ENCODE measurements at regions not wholly inside any gene's neighbourhood (a gene's known extent, or its start where the extent isn't known, plus 50 kb on each side); places are given as distances from the start of the nearest gene placed in this dataset.

DNA sequence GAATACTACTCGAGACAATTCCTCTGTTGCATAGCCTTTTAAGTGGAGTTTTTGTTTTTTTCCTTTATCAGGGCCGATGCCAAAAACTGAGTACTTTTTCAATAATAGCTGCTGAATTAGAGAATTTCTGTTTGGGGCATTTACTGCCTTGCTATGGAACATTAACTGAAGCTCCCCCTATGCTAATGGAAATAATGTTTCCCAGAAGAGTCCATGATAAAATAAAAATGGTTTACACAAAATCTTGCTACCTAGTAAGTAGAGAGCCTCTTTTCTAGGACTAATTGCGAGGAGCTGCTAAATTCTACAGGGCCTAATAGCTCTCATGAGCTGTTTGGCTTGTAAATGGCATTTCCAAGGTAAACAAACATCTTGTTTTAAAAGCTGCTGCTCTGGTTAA is 128.2 kb upstream of the MYO10 start:
- Histone ChIP-seq H3K4me1 (ENCODE audit: control insufficient read depth in 1 of 2, insufficient read depth in 2 of 2, low read length in 2 of 2) (no peaks in the 10 kb centered on the region), H3K4me2 (ENCODE audit: low read length) (no peak overlapping the region), H3K36me3 (ENCODE audit: control insufficient read depth in 1 of 2, insufficient read depth in 2 of 2, low read length in 2 of 2) (no peaks in the 10 kb centered on the region), H3K9ac (ENCODE audit: low read length) (no peak overlapping the region), H2AFZ (ENCODE audit: low read depth, low read length, poor library complexity, severe bottlenecking) (no peak overlapping the region), H4K20me1 (ENCODE audit: insufficient read depth) (no peaks in the 10 kb centered on the region), H3K27ac (ENCODE audit: low read depth, low read length) (no peak overlapping the region), H3K4me3 (replicated peaks in 1 of 2; ENCODE audit: low read depth in 1 of 2, low read length in 2 of 2) (no peak overlapping the region), H3K9me2 (ENCODE audit: insufficient read depth) (no peaks in the 10 kb centered on the region), H3K27me3 (ENCODE audit: insufficient read depth, low read length) (no peaks in the 10 kb centered on the region), H3K9me3 (ENCODE audit: control insufficient read depth in 1 of 2, insufficient read depth in 1 of 2, low read depth in 1 of 2, low read length in 2 of 2) (no peaks in the 10 kb centered on the region), H3K79me2 (ENCODE audit: insufficient read depth, low read length) (no peaks in the 10 kb centered on the region)
- ChIA-PET CTCF (no interaction called here), POLR2A (no interaction called here), RAD21 (ENCODE audit: low non-redundant PET in 1 of 2, low total read pairs in 2 of 2, uncharacterized antibody in 2 of 2, unreplicated experiment in 2 of 2) (no interaction called here)
- ATAC-seq, result no peak
- no TSS peak for BruUV-seq (replicated peaks)
- TF ChIP-seq, protein P1, sequence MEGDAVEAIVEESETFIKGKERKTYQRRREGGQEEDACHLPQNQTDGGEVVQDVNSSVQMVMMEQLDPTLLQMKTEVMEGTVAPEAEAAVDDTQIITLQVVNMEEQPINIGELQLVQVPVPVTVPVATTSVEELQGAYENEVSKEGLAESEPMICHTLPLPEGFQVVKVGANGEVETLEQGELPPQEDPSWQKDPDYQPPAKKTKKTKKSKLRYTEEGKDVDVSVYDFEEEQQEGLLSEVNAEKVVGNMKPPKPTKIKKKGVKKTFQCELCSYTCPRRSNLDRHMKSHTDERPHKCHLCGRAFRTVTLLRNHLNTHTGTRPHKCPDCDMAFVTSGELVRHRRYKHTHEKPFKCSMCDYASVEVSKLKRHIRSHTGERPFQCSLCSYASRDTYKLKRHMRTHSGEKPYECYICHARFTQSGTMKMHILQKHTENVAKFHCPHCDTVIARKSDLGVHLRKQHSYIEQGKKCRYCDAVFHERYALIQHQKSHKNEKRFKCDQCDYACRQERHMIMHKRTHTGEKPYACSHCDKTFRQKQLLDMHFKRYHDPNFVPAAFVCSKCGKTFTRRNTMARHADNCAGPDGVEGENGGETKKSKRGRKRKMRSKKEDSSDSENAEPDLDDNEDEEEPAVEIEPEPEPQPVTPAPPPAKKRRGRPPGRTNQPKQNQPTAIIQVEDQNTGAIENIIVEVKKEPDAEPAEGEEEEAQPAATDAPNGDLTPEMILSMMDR (IDR thresholded peaks at IDR 0.05 in 2 of 3, conservative IDR thresholded peaks at IDR 0.05 in 1 of 3; ENCODE audit: borderline replicate concordance in 1 of 3, insufficient read depth in 1 of 3, low read depth in 2 of 3, low read length in 2 of 3), result no peak
- TF ChIP-seq, protein P2, sequence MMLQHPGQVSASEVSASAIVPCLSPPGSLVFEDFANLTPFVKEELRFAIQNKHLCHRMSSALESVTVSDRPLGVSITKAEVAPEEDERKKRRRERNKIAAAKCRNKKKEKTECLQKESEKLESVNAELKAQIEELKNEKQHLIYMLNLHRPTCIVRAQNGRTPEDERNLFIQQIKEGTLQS (IDR thresholded peaks at IDR 0.05), result no peak
- no peak for TF ChIP-seq YY1 (IDR thresholded peaks at IDR 0.05; ENCODE audit: extremely low read depth, insufficient replicate concordance, low read depth, low read length)
- TF ChIP-seq ZNF274 (IDR thresholded peaks at IDR 0.05; ENCODE audit: low read depth, low read length), result no peak
- no peak for TF ChIP-seq SP1 (IDR thresholded peaks at IDR 0.05; ENCODE audit: low read depth)
- TF ChIP-seq CEBPB (IDR thresholded peaks at IDR 0.05; ENCODE audit: low read depth), result no peak
- no peak for TF ChIP-seq MAX (IDR thresholded peaks at IDR 0.05)
- no peak for TF ChIP-seq EGR1 (IDR thresholded peaks at IDR 0.05; ENCODE audit: low read depth)
- no peak for TF ChIP-seq FOSL1 (IDR thresholded peaks at IDR 0.05; ENCODE audit: low read depth)
- TF ChIP-seq JUND (IDR thresholded peaks at IDR 0.05), result no peak
- TF ChIP-seq ELF1 (IDR thresholded peaks at IDR 0.05; ENCODE audit: borderline replicate concordance, low read depth), result no peak
- no peak for DNase-seq (ENCODE audit: low read depth, low spot score)
- intact Hi-C loops (cut with micrococcal nuclease), result no loop called here
